GM23248 (cell line): ENCODE measurements at regions not wholly inside any gene's neighbourhood (a gene's known extent, or its start where the extent isn't known, plus 50 kb on each side); places are given as distances from the start of the nearest gene placed in this dataset.

Source experiments
- DNase-seq: peaks from one replicate; pipeline ENCODE4 v3.0.0-alpha.2; 2015
- H2AFZ ChIP-seq: fragments of 200-600 bp; sonication (generic); 2 replicates; pipeline ENCODE4 v1.6.1; 2016; ENCODE audit warnings: antibody characterized with exemption
- H3F3A ChIP-seq: fragments of 200-600 bp; sonication (generic); 2 replicates; pipeline ENCODE4 v1.6.1; 2016; ENCODE audit warnings: mild to moderate bottlenecking, antibody characterized with exemption, mixed run types; ENCODE audit not compliant: insufficient read depth
- H3K27ac ChIP-seq: fragments of 200-600 bp; sonication (generic); 2 replicates; pipeline ENCODE4 v1.5.1; 2016; ENCODE audit warnings: mild to moderate bottlenecking
- H3K27me3 ChIP-seq: fragments of 200-600 bp; sonication (generic); replicated peaks from 2 replicates; pipeline ENCODE4 v1.6.1; 2016; ENCODE audit warnings: mild to moderate bottlenecking; ENCODE audit not compliant: insufficient read depth
- H3K36me3 ChIP-seq: fragments of 200-600 bp; sonication (generic); 2 replicates; pipeline ENCODE4 v1.6.1; 2016; ENCODE audit warnings: low read depth, mild to moderate bottlenecking
- H3K4me1 ChIP-seq: fragments of 200-600 bp; sonication (generic); 2 replicates; pipeline ENCODE4 v1.6.1; 2016; ENCODE audit warnings: mild to moderate bottlenecking; ENCODE audit not compliant: insufficient read depth
- H3K4me2 ChIP-seq: fragments of 200-600 bp; sonication (generic); one replicate; pipeline ENCODE4 v1.6.1; 2016; ENCODE audit warnings: mild to moderate bottlenecking; ENCODE audit not compliant: unreplicated experiment
- H3K4me3 ChIP-seq: fragments of 200-600 bp; sonication (generic); 2 replicates; pipeline ENCODE4 v1.5.1; 2016; ENCODE audit warnings: mild to moderate bottlenecking
- H3K79me2 ChIP-seq: fragments of 200-600 bp; sonication (generic); 2 replicates; pipeline ENCODE4 v1.6.1; 2016; ENCODE audit warnings: mild to moderate bottlenecking; ENCODE audit not compliant: insufficient read depth
- H3K9ac ChIP-seq: fragments of 200-600 bp; sonication (generic); 2 replicates; pipeline ENCODE4 v1.6.1; 2016; ENCODE audit warnings: mild to moderate bottlenecking
- H3K9me2 ChIP-seq: fragments of 200-600 bp; sonication (generic); 2 replicates; pipeline ENCODE4 v1.6.1; 2016; ENCODE audit warnings: mixed run types, mild to moderate bottlenecking, moderate library complexity; ENCODE audit not compliant: insufficient read depth
- H3K9me3 ChIP-seq: fragments of 200-600 bp; sonication (generic); one replicate; pipeline ENCODE4 v1.6.1; 2017; ENCODE audit warnings: low read depth
- H4K20me1 ChIP-seq: fragments of 200-600 bp; sonication (generic); 2 replicates; pipeline ENCODE4 v1.6.0; 2016; ENCODE audit not compliant: insufficient read depth
- EZH2 ChIP-seq: fragments of 200-600 bp; sonication (generic); IDR thresholded peaks from 2 replicates; pipeline ENCODE4 v1.6.1; 2018; ENCODE audit warnings: antibody characterized with exemption, mild to moderate bottlenecking; ENCODE audit not compliant: insufficient read depth, poor library complexity, severe bottlenecking
- EZH2phosphoT487 ChIP-seq: fragments of 200-600 bp; sonication (generic); IDR thresholded peaks from 2 replicates; pipeline ENCODE4 v1.6.1; 2018; ENCODE audit warnings: antibody characterized with exemption, moderate library complexity, mild to moderate bottlenecking, low read depth; ENCODE audit not compliant: insufficient read depth
- WGBS, 2 experiments: methylation state at CpG; one replicate each; pipeline ENCODE4 v1.1.6; 2015 to 2017; ENCODE audit warnings: low lambda C conversion rate in 2 of 2, low coverage in 1 of 2; ENCODE audit errors: missing lambda C conversion rate in 2 of 2; 5-methylcytosine and 5-hydroxymethylcytosine counted together
- in situ Hi-C: fragments of 300-500 bp; cut with MboI; formaldehyde crosslinking; loops from 2 replicates; pipeline ENCODE4 v1.15.0; 2020

DNA sequence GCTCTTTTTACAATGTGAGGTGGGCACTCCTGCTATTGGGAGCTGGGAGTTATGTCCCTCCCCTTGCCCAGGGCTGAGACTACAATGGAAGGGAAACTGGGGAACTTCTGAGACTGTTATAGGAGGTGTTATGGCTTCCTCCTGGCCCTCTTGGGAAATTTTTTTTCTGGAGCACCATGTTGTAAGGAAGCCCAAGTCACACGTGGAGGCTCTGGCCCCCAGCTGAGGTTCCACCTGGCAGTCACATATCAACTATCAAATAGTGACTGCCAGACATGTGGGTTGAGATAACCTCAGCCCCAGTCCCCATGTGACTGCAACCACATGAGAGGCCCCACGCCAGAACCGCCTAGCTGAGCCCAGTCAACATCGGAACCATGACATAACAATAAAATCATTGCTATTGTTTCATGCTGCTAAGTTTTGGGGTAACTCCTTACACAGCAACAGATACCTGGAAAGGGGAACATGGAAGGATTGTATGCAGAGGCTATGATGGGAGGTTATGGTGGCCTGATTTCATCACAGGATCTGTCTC is 99.4 kb upstream of the NCOR2 start:
- TF ChIP-seq EZH2phosphoT487 = no peak
- no peak for TF ChIP-seq EZH2
- no peaks in the 10 kb centered on the region for H3K36me3 ChIP-seq
- in situ Hi-C loops = no loop called here
- no peak overlapping the region for H3K27ac ChIP-seq
- H3K9ac ChIP-seq = no peak overlapping the region
- no peak overlapping the region for H2AFZ ChIP-seq
- H3K9me2 ChIP-seq = no peaks in the 10 kb centered on the region
- no peaks in the 10 kb centered on the region for H4K20me1 ChIP-seq
- DNase-seq = no peak
- no peak overlapping the region for H3K4me3 ChIP-seq
- 90 to 99% methylated on average over 4 of the region's 4 CpGs for WGBS, 2 experiments
- H3K9me3 ChIP-seq = no peaks in the 10 kb centered on the region
- no peak overlapping the region for H3K4me2 ChIP-seq
- H3F3A ChIP-seq = peaks cover 27% of the 10 kb centered on the region
- no peaks in the 10 kb centered on the region for H3K27me3 ChIP-seq
- H3K79me2 ChIP-seq = no peaks in the 10 kb centered on the region
- peaks cover 18% of the 10 kb centered on the region for H3K4me1 ChIP-seq

DNA sequence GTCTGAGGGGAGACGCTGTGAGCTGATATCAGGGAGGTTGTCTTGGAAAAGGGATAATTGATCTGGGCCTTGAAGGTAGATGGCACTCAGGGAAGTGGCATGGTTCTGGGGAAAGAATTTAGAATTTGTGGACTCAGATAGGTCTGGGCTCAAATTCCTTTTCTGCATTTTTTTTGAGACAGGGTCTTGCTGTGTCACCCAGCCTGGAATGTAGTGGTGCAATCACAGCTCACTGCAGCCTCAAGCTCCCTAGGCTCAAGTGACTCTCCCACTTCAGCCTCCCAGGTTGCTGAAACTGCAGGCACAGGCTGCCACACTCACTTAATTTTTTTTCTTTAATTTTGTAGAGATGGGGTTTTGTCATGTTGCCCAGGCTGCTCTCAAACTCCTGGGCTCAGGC is 98.1 kb upstream of the NCOR2 start:
- no peak overlapping the region for H2AFZ ChIP-seq
- TF ChIP-seq EZH2 = no peak
- TF ChIP-seq EZH2phosphoT487 = no peak
- WGBS, 2 experiments = 83 to 94% methylated on average over 1 of the region's 1 CpG

DNA sequence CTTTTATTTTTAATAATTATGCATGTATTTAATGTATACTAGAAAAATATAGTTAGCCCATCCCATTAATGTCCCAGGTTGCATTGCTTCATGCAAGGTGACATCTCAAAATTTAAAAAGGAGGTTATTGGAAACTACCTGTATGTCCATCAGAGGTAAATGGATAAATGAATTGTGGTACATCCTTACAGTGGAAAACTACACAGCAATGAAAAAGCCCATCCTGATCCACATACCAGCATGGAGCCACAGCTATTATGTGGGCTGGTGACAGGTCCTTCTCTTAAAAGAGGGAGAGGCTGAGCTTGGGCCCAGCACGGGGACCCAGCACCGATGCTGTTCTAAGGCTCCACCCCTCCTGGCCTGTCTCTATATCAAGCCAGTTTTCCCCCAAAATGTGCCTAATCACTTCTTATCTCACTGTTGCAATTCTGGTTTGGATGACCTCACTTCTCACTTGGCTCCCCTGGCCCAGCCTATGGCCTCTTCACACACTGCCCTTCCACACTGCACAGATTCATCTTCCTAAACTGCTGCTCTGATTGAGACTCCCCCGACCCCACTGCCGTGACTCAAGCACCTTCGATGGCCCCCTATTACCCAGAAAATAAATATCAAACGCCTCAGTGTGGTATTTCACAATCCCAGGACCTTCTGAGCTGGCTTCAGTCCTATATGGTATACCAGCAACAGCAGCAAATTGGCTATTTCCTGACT is 97.1 kb upstream of the NCOR2 start:
- Histone ChIP-seq H3F3A (peaks cover 26% of the 10 kb centered on the region), H3K9ac (no peak overlapping the region), H3K27ac (peak overlapping the region; percentile 54), H3K4me2 (no peak overlapping the region), H3K36me3 (no peaks in the 10 kb centered on the region), H3K4me1 (peaks cover 18% of the 10 kb centered on the region), H2AFZ (no peak overlapping the region), H4K20me1 (no peaks in the 10 kb centered on the region), H3K9me3 (no peaks in the 10 kb centered on the region), H3K79me2 (no peaks in the 10 kb centered on the region), H3K27me3 (no peaks in the 10 kb centered on the region), H3K4me3 (no peak overlapping the region), H3K9me2 (no peaks in the 10 kb centered on the region)
- in situ Hi-C loops = no loop called here
- no peak for TF ChIP-seq EZH2
- no peak for TF ChIP-seq EZH2phosphoT487
- WGBS, 2 experiments = 51 to 55% methylated on average over 6 of the region's 6 CpGs
- DNase-seq = peak; percentile 52

More for the DNA sequence above, 98.1 kb upstream of the NCOR2 start:
- no peaks in the 10 kb centered on the region for H3K9me3 ChIP-seq
- no peaks in the 10 kb centered on the region for H3K79me2 ChIP-seq
- H3K9me2 ChIP-seq = no peaks in the 10 kb centered on the region
- H3K4me1 ChIP-seq = peaks cover 18% of the 10 kb centered on the region
- in situ Hi-C loops = no loop called here
- H3K27me3 ChIP-seq = no peaks in the 10 kb centered on the region
- H3K36me3 ChIP-seq = no peaks in the 10 kb centered on the region
- no peak overlapping the region for H3K4me2 ChIP-seq
- H3K9ac ChIP-seq = peak overlapping the region; percentile 15; the same call in 1 of the 2 replicates
- H3F3A ChIP-seq = peaks cover 27% of the 10 kb centered on the region
- no peaks in the 10 kb centered on the region for H4K20me1 ChIP-seq
- DNase-seq = peak; percentile 65
- no peak overlapping the region for H3K4me3 ChIP-seq
- H3K27ac ChIP-seq = peak overlapping the region; percentile 54

DNA sequence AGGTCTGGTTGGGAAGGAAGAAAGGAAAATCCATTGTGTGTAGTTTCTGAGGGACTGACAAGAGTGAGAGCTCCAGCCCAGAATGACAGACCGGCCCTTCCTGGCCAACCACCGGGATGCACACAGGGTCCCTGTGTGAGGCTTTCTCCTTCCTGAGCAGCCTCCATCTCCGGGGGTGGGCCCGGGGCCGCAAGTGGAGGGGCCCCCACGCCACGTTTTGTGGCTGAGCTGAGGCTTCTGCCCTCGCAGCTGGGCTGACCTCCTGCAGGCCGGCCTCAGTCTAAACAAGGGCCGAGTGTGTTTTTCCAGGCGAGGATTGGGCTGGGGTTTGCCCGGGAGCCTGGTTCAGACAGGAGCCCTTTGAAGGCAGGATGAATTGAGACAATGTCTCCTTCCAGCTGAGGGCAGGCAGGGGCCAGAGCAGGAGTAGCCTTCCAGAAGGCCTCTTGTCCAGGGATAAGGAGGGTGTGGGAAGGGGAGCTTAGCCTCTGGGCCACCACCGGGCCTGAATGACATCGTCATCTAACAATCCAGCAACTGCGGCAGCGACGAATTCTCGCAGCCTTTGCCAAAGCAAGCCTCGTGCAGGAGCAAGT is 96.5 kb upstream of the NCOR2 start:
- Histone ChIP-seq H3K27ac (peak overlapping the region; percentile 49), H3K4me1 (peaks cover 18% of the 10 kb centered on the region), H3K9ac (peak overlapping the region; percentile 44; the same call in 1 of the 2 replicates), H3K4me3 (no peak overlapping the region), H3K36me3 (no peaks in the 10 kb centered on the region), H3K27me3 (no peaks in the 10 kb centered on the region), H3K9me3 (no peaks in the 10 kb centered on the region), H3K79me2 (no peaks in the 10 kb centered on the region), H3K9me2 (no peaks in the 10 kb centered on the region), H3K4me2 (no peak overlapping the region), H4K20me1 (no peaks in the 10 kb centered on the region), H3F3A (peaks cover 22% of the 10 kb centered on the region), H2AFZ (no peak overlapping the region)
- in situ Hi-C loops = no loop called here
- no peak for TF ChIP-seq EZH2
- no peak for TF ChIP-seq EZH2phosphoT487
- 86 to 92% methylated on average over 19 of the region's 19 CpGs for WGBS, 2 experiments
- no peak for DNase-seq
